Osteocyte (in vitro differentiated cells): ENCODE measurements at regions not wholly inside any gene's neighbourhood (a gene's known extent, or its start where the extent isn't known, plus 50 kb on each side); places are given as distances from the start of the nearest gene placed in this dataset.

ENCODE experiments used
- DNase-seq: peaks from one replicate; pipeline ENCODE4 v3.0.0; 2021; ENCODE audit warnings: mixed read lengths; ENCODE audit not compliant: unreplicated experiment; ENCODE audit errors: extremely low spot score
- H3K27ac Mint-ChIP-seq: one replicate; pipeline ENCODE4 v1.8.0; 2021; ENCODE audit warnings: mild to moderate bottlenecking, mixed read lengths; ENCODE audit not compliant: unreplicated experiment
- H3K27me3 Mint-ChIP-seq: one replicate; pipeline ENCODE4 v1.8.0; 2021; ENCODE audit warnings: mixed read lengths; ENCODE audit not compliant: unreplicated experiment
- H3K36me3 Mint-ChIP-seq: one replicate; pipeline ENCODE4 v1.8.0; 2021; ENCODE audit warnings: mixed read lengths; ENCODE audit not compliant: unreplicated experiment
- H3K4me1 Mint-ChIP-seq: one replicate; pipeline ENCODE4 v1.8.0; 2021; ENCODE audit warnings: mixed read lengths; ENCODE audit not compliant: unreplicated experiment
- H3K4me3 Mint-ChIP-seq: one replicate; pipeline ENCODE4 v1.8.0; 2021; ENCODE audit warnings: mild to moderate bottlenecking, moderate library complexity, mixed read lengths; ENCODE audit not compliant: unreplicated experiment
- H3K9me3 Mint-ChIP-seq: one replicate; pipeline ENCODE4 v1.8.0; 2021; ENCODE audit warnings: mixed read lengths; ENCODE audit not compliant: unreplicated experiment
- CTCF ChIP-seq: fragments of 200-600 bp; sonication (generic); IDR thresholded peaks from 2 replicates; pipeline ENCODE4 v1.5.0; 2021; ENCODE audit warnings: antibody characterized with exemption, mild to moderate bottlenecking, moderate library complexity

DNA sequence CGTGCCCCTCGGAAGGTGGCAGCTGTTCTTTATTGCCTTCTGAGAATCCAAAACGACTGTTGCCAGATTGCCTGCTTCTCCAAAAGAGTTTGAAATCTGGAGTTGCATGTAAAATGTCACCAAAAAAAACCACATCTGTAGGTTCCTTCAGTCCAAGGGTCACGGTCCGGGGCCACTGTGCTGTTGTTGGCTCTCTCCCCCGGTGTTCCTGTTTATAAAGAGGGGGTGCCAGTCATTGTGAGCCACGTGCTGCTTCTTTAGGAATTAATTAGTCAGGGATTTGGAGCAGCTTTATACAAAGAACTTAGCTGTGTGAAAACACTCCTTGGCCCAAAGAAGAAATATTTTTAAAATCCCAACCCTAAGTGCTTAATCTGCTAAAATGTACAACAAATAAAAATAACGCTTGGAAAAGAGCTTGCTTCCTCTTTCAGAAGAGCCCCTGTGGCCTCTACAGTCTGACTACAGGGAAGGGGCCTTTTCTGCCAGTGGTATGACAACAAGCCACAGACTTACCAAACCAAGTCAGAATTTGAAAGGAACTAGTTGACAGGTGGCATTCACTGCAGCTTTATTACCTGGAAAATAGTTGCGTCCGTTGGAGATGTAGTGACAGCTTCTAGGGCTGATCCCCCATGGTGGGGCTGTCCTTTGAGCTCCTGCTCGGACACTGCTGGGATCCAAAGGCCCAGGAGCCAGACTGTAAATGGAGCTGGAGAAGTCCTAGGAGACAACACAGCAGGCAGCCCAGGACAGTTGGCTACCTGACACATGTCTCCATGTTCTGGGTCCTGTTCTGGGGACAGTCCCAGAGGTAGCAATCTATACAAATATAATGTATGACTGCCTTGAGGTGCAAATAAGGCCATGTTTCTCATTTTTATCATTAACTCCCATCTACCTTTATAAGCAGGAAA is 84.5 kb upstream of the SLC1A4 start:
- TF ChIP-seq CTCF: no peak
- no peak overlapping the region for H3K27ac Mint-ChIP-seq
- peaks cover 4% of the 10 kb centered on the region for H3K27me3 Mint-ChIP-seq
- no peak for DNase-seq
- H3K9me3 Mint-ChIP-seq: no peaks in the 10 kb centered on the region
- H3K4me1 Mint-ChIP-seq: no peaks in the 10 kb centered on the region
- no peak overlapping the region for H3K4me3 Mint-ChIP-seq
- H3K36me3 Mint-ChIP-seq: no peaks in the 10 kb centered on the region

DNA sequence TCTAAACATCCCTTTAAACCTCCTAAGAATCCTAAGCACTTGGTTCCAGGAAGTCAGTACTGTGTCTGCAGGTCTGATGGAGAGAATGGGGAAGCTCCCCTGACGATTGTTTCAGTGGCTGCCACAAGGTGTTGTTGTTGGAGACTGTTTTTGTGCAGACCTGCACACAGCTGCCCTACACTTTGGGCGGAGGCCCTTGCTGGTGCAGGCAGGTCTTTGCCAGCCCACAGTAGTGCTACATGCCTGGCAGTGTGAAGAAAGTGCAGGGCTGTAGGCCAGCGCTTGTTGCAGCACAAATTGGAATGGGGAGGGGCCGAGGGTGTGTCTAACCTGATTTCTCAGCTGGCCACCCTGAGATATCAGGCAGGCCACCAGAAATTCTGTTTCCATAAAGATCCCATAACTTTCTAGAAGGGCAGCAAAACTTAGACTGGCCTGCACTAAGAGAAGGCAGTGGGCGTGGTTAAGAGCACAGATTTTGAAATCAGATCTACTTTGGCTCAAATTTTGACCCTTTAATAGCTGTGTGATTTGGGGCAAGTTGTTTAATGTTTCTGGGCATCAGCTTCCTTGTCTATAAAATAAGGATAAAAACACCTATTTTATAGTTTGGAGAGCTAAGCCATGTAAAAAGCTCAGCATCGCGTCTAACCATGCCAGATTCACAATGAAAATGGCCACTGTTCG is 83.7 kb upstream of the SLC1A4 start:
- peaks cover 4% of the 10 kb centered on the region for H3K27me3 Mint-ChIP-seq
- no peak overlapping the region for H3K4me3 Mint-ChIP-seq

DNA sequence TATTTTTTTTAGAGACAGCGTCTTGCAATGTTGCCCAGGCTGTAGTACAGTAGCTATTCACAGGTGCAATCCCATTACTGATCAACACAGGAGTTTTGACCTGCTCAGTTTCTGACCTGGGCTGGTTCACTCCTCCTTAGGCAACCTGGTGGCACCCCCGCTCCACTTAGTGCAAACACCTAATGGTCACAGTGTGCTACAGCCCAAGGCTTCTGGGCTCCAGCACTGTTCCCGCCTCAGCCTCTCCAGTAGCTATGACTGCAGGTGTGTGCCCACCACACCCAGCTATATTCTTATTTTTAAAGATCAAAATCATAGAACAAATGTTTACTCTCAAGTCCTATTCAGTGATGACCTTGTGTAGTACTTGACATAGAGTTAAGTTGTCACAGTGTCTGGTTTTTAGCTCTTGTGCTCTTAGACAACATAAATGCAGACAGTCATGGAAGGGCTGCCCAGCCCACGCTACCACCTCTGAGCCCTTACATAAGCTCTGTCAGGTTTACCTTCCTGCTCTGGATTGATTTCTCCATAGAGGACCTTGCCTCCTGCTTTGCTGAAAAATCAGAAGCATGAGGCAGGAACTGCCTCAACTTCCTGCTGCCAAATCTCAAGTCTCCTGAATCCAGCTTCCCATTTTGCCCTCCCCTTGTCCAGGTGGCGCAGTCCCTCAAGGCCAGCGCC is 82.2 kb upstream of the SLC1A4 start:
- Mint-ChIP-seq H3K27me3 (peaks cover 4% of the 10 kb centered on the region), H3K36me3 (no peaks in the 10 kb centered on the region), H3K9me3 (no peaks in the 10 kb centered on the region), H3K27ac (no peak overlapping the region), H3K4me3 (no peak overlapping the region), H3K4me1 (no peaks in the 10 kb centered on the region)
- DNase-seq: no peak
- no peak for TF ChIP-seq CTCF

More for the DNA sequence above, 83.7 kb upstream of the SLC1A4 start:
- no peaks in the 10 kb centered on the region for H3K9me3 Mint-ChIP-seq
- no peaks in the 10 kb centered on the region for H3K4me1 Mint-ChIP-seq
- H3K27ac Mint-ChIP-seq: no peak overlapping the region
- TF ChIP-seq CTCF: no peak
- H3K36me3 Mint-ChIP-seq: no peaks in the 10 kb centered on the region
- DNase-seq: no peak

GRCh38 chr2:64908406-64908805 is 80.8 kb upstream of the SLC1A4 start:
- no peak overlapping the region for H3K4me3 Mint-ChIP-seq
- no peak overlapping the region for H3K27ac Mint-ChIP-seq
- no peaks in the 10 kb centered on the region for H3K4me1 Mint-ChIP-seq
- no peak for TF ChIP-seq CTCF
- no peaks in the 10 kb centered on the region for H3K9me3 Mint-ChIP-seq
- H3K36me3 Mint-ChIP-seq: no peaks in the 10 kb centered on the region
- no peaks in the 10 kb centered on the region for H3K27me3 Mint-ChIP-seq
- no peak for DNase-seq

- H3K4me1 Mint-ChIP-seq: no peaks in the 10 kb centered on the region
- no peak overlapping the region for H3K4me3 Mint-ChIP-seq
- no peak overlapping the region for H3K27ac Mint-ChIP-seq
Measured at GRCh38 chr2:64910523-64910922, 78.7 kb upstream of the SLC1A4 start.

More at GRCh38 chr2:64910523-64910922, 78.7 kb upstream of the SLC1A4 start:
- no peak for TF ChIP-seq CTCF
- no peak for DNase-seq
- Mint-ChIP-seq H3K36me3 (no peaks in the 10 kb centered on the region), H3K9me3 (no peaks in the 10 kb centered on the region), H3K27me3 (no peaks in the 10 kb centered on the region)
